ENCODE measurements at regions not wholly inside any gene's neighbourhood (a gene's known extent, or its start where the extent isn't known, plus 50 kb on each side); places are given as distances from the start of the nearest gene placed in this dataset.

DNA sequence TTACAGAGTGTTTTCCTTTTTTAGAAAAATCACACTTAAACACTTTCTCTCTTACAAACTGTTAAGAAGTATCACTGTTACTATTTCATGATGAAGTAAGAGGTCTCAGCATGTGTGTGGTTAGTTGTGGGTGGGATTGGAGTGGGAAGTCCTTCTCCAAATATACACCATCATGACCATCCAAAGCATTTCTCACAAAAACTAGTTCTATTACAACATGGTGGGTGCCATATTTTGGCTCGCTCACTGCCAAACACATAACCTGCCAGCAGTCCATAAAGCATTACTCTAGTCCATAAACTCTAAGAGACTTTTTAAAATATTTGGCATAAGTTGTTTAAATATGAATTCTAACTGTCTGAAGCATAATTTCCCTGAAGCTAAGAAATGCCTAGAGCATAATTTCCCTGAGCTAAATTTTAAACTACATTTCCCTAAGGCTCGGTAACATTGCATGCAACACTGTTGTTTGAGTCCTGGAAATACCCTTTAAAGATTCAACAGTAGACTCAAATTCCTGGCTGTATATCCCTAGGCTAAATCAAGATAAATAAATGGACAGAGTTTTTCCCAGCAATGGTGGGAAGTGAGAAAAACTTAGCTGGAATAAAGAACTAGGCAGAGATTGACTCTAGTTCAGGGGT is 415.0 kb upstream of the INTU start:
- TF ChIP-seq EP300 (IDR thresholded peaks at IDR 0.05) (no peak), POLR2A (IDR thresholded peaks at IDR 0.05) (no peak)
- TF ChIP-seq, protein P1, sequence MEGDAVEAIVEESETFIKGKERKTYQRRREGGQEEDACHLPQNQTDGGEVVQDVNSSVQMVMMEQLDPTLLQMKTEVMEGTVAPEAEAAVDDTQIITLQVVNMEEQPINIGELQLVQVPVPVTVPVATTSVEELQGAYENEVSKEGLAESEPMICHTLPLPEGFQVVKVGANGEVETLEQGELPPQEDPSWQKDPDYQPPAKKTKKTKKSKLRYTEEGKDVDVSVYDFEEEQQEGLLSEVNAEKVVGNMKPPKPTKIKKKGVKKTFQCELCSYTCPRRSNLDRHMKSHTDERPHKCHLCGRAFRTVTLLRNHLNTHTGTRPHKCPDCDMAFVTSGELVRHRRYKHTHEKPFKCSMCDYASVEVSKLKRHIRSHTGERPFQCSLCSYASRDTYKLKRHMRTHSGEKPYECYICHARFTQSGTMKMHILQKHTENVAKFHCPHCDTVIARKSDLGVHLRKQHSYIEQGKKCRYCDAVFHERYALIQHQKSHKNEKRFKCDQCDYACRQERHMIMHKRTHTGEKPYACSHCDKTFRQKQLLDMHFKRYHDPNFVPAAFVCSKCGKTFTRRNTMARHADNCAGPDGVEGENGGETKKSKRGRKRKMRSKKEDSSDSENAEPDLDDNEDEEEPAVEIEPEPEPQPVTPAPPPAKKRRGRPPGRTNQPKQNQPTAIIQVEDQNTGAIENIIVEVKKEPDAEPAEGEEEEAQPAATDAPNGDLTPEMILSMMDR (IDR thresholded peaks at IDR 0.05) = no peak
